Ovary (tissue), 7 donors: ENCODE measurements at regions not wholly inside any gene's neighbourhood (a gene's known extent, or its start where the extent isn't known, plus 50 kb on each side); places are given as distances from the start of the nearest gene placed in this dataset.

Experiments
- DNase-seq, 5 donors: peaks; one replicate each; pipeline ENCODE4 v3.0.0-alpha.2; 2019 to 2020
- H3K27ac ChIP-seq, 2 donors: fragments of 200-600 bp; one replicate each; pipeline versions ENCODE4 v1.5.1 to v1.8.0; 2019 to 2022
- H3K27me3 ChIP-seq: fragments of 200-600 bp; one replicate; pipeline ENCODE4 v1.8.0; 2022
- H3K36me3 ChIP-seq: fragments of 200-600 bp; sonication (generic); one replicate; pipeline ENCODE4 v1.5.1; 2019
- H3K4me1 ChIP-seq: one replicate; pipeline ENCODE4 v1.8.1; 2013; ENCODE audit warnings: mild to moderate bottlenecking, moderate library complexity; ENCODE audit not compliant: insufficient read depth
- H3K4me3 ChIP-seq: fragments of 200-600 bp; sonication (generic); one replicate; pipeline ENCODE4 v1.5.1; 2017
- H3K9me3 ChIP-seq, 2 donors: fragments of 200-600 bp in 1 of 2; sonication (generic) in 1 of 2; one replicate each; pipeline versions ENCODE4 v1.5.1 to v1.8.1; 2013 to 2019; ENCODE audit warnings: mild to moderate bottlenecking in 1 of 2, moderate library complexity in 1 of 2
- EP300 ChIP-seq: sonication (generic); formaldehyde crosslinking; IDR thresholded peaks from one replicate; pipeline ENCODE4 v1.6.1; 2017; ENCODE audit warnings: antibody characterized with exemption
- POLR2A ChIP-seq: fragments of 450-650 bp; IDR thresholded peaks from one replicate; pipeline ENCODE4 v1.6.1; 2017; ENCODE audit warnings: antibody characterized with exemption, mild to moderate bottlenecking, moderate library complexity
- WGBS, 3 donors: extraction: QIAGEN DNeasy Blood & Tissue Kit in 1 of 3; methylation state at CpG; one replicate each; pipeline versions ENCODE4 v1.1.5 to v1.1.7; 2013 to 2017; 5-methylcytosine and 5-hydroxymethylcytosine counted together
- intact Hi-C, 4 donors: fragments of 100-400 bp; cut with DNase I; formaldehyde crosslinking; loops; one replicate each; pipeline versions ENCODE4 v1.11.0 to v1.15.1; 2022 to 2023
- TF ChIP-seq, protein P1 (sequence below), 3 donors: fragments of 450-650 bp in 2 of 3; fragments of 200-600 bp in 1 of 3; IDR thresholded peaks; one replicate each; pipeline versions ENCODE4 v1.5.1 to v1.8.0; 2016 to 2022; ENCODE audit warnings: antibody characterized with exemption in 3 of 3, mild to moderate bottlenecking in 1 of 3
- donor health status: DM: no; HTN: no; CAD: no; lungs with moderate emphysema.
- donor health status: DM: no; HTN: no; CAD: no.
- donor health status: Bipolar disorder and iron deficiency.
- donor health status: DM: no; HTN: no; CAD: no.
- donor health status: DM: yes; HTN: yes; CAD: no.

DNA sequence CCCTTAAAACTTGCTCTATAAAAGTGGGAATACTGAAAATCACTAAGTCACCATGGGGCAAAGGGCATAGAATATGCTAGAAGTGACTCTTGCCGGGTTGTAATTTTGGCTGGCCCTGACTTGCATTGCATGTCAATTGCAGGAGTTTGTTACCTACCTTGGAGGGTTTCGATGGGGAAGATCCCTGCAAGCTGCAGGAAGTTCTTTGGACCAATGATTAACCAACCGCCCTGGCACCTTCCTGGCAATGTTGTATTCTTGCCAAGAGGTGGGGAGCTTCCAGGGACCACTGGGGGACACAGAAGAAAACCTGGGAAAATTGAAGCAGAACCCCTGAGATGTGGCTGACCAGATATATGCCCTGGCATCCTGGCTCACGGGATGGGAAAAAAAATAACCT, 235.8 kb downstream of the B3GLCT start:
- Histone ChIP-seq H3K27ac (no peak overlapping the region), H3K4me3 (no peak overlapping the region), H3K4me1 (no peaks in the 10 kb centered on the region), H3K27me3 (no peaks in the 10 kb centered on the region), H3K9me3 (no peaks in the 10 kb centered on the region), H3K36me3 (no peaks in the 10 kb centered on the region)
- no peak for TF ChIP-seq EP300
- TF ChIP-seq, protein P1, sequence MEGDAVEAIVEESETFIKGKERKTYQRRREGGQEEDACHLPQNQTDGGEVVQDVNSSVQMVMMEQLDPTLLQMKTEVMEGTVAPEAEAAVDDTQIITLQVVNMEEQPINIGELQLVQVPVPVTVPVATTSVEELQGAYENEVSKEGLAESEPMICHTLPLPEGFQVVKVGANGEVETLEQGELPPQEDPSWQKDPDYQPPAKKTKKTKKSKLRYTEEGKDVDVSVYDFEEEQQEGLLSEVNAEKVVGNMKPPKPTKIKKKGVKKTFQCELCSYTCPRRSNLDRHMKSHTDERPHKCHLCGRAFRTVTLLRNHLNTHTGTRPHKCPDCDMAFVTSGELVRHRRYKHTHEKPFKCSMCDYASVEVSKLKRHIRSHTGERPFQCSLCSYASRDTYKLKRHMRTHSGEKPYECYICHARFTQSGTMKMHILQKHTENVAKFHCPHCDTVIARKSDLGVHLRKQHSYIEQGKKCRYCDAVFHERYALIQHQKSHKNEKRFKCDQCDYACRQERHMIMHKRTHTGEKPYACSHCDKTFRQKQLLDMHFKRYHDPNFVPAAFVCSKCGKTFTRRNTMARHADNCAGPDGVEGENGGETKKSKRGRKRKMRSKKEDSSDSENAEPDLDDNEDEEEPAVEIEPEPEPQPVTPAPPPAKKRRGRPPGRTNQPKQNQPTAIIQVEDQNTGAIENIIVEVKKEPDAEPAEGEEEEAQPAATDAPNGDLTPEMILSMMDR (IDR thresholded peaks at IDR 0.05), result no peak
- no peak for TF ChIP-seq POLR2A
- DNase-seq, result no peak
- WGBS, 3 donors, result 90 to 94% (median 91%) methylated on average over 4 of the region's 4 CpGs
- intact Hi-C loops, result loop anchor here in 2 of 4 donors (10.0 kb wide), 1 partner anchor 309 kb away; no protein-coding TSS in a partner anchor

DNA sequence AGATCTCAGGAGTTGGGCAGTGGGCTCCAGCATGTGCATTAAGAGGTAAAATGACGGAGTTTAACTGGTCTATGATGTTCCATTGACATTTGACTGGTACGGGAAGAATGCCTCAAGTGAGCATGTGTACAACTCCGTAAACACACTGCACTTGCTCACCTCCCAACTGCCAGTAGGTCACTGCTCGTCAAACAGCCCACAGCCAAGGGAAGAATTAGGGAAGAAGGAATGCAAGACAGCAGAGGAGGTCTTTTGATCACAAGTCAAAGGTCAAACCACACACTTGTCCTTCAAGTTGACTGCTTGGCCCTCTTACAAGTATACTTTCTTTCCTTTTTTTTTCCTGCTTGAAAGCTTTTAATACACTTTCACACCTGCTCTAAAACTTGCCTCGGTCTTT, 236.7 kb downstream of the B3GLCT start:
- TF ChIP-seq, protein P1 (IDR thresholded peaks at IDR 0.05), result no peak
- H3K27ac ChIP-seq, result no peak overlapping the region
- no peaks in the 10 kb centered on the region for H3K9me3 ChIP-seq
- H3K27me3 ChIP-seq, result no peaks in the 10 kb centered on the region
- no peaks in the 10 kb centered on the region for H3K36me3 ChIP-seq
- intact Hi-C loops, result loop anchor here in 2 of 4 donors (10.0 kb wide), 1 partner anchor 308 kb away; no protein-coding TSS in a partner anchor
- no peak for DNase-seq
- WGBS, 3 donors, result 31 to 60% (median 47%) methylated on average over 5 of the region's 5 CpGs
- H3K4me3 ChIP-seq, result no peak overlapping the region
- no peaks in the 10 kb centered on the region for H3K4me1 ChIP-seq

DNA sequence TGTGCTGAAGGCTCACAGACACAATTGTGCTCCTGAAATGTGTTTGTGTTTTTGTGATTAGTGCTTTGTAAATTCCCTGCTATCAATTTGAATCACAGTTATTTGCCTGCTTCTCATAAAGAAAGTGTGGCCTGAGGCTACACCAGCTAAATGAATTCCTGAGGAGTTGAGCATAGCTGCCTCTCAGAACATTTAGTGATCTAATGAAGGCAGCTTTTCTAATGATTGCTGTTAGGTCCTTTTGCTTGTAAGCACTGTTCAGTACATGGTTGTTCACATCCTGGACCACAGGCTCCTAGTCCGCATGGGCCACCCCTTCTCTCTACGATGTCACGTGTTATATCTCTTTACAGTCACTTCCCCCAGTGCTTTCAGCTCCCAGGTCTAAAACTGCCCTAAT, 238.2 kb downstream of the B3GLCT start:
- no peaks in the 10 kb centered on the region for H3K27me3 ChIP-seq
- 84 to 95% (median 90%) methylated on average over 3 of the region's 3 CpGs for WGBS, 3 donors
- no peaks in the 10 kb centered on the region for H3K9me3 ChIP-seq
- TF ChIP-seq, protein P1 (IDR thresholded peaks at IDR 0.05), result no peak
- no peak for TF ChIP-seq POLR2A
- no peak for TF ChIP-seq EP300
- H3K4me3 ChIP-seq, result no peak overlapping the region
- no peak overlapping the region for H3K27ac ChIP-seq
- H3K4me1 ChIP-seq, result no peaks in the 10 kb centered on the region
- no peak for DNase-seq
- no peaks in the 10 kb centered on the region for H3K36me3 ChIP-seq
- intact Hi-C loops, result loop anchor here in 2 of 4 donors (10.0 kb wide), 1 partner anchor 307 kb away; no protein-coding TSS in a partner anchor

DNA sequence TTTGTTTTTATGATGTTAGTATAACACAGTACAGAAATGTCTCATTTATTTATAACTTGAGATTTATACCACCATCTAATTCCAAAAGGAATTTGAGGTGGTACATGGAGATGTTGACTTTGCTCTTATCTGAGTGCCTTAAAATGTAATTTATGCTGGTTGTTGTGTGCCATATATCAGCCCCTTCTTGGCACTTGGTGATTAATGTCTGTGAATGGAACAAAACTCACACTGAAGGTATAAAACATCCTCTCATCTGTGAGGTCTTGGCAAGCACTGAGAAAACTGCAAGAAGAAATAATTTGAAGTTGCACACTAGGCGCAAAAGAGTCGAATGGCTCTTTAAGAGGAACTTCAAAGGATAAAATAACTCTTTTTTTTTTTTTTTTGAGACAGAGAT, 240.4 kb downstream of the B3GLCT start:
- H3K4me1 ChIP-seq, result no peaks in the 10 kb centered on the region
- WGBS, 3 donors, result 45 to 58% (median 56%) methylated on average over 2 of the region's 2 CpGs
- H3K27ac ChIP-seq, result no peak overlapping the region
- DNase-seq, result no peak
- TF ChIP-seq POLR2A (no peak), EP300 (no peak)
- TF ChIP-seq, protein P1 (IDR thresholded peaks at IDR 0.05), result no peak
- no peaks in the 10 kb centered on the region for H3K36me3 ChIP-seq
- no peaks in the 10 kb centered on the region for H3K9me3 ChIP-seq
- no peak overlapping the region for H3K4me3 ChIP-seq
- H3K27me3 ChIP-seq, result no peaks in the 10 kb centered on the region
- intact Hi-C loops, result no loop called here
